GM12872 (cell line): ENCODE measurements at regions not wholly inside any gene's neighbourhood (a gene's known extent, or its start where the extent isn't known, plus 50 kb on each side); places are given as distances from the start of the nearest gene placed in this dataset.

ENCODE experiments used
- CTCF ChIP-seq: IDR thresholded peaks from 3 replicates; pipeline ENCODE4 v1.5.1; 2011; ENCODE audit warnings: low read depth, mild to moderate bottlenecking, low read length, moderate library complexity; ENCODE audit not compliant: insufficient read depth

DNA sequence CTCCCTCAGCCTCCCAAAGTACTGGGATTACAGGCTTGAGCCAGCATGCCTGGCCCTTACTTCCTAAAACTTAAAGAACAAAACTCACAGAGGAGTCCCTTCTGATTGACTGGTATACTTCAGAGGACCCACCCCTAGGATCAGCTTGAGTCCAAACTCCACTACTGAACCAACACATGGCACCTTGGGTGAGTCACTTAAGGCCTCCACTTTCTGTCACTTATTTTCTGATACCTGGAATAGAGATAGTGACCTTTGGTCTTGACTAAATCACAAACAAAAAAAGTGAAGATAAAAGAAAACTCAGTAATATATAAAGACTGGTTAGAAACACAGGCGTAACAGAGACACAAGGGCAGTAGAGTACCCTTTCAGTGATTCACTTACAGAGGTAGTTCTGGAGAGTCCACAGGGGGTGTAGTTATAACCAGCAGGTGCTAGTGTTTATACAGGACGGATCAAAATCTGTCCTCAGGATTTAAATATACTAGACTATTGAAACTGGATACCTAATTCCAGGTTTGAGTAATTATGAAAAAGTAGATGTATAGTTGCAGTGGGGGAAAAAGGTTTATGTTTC, 274.3 kb upstream of the ANKRD55 start:
- TF ChIP-seq CTCF, result no peak

DNA sequence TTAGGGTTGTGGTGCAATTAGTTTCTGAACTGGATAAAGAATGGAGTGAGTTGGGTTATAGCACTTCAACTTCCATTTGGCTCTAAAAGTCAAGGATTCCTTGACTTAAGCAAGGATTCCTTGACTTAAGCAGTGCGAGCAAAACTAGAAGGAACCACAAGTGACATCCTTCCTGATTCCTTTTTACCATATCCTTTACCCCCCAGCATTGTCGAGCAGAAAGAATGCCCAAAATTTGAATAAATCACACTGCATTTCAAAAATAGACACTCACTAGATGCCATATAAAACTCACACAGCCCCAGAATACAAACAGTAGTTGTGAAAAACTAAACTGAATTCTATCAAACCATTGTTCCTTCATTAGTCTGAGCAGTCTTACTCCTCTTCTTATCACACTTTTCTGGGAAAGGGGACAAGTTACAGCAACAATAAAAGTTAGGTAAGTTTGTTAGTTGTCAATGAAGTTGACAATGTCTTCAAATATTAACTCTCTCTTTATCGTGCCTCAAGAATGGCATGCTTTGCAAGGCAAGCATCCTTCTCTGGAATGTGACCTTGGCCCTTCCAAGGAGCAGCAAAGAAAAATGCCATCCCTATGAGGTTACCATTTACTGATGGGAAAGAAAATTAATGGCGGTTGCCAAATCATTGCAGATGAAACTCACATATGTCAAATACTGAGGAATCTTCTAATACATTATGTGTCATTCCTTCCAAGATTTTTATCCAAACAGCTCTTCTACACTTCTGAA, 273.3 kb upstream of the ANKRD55 start:
- TF ChIP-seq CTCF, result no peak

- no peak for TF ChIP-seq CTCF
Measured at GRCh38 chr5:56503929-56504328, 270.8 kb upstream of the ANKRD55 start.

- no peak for TF ChIP-seq CTCF
Measured at GRCh38 chr5:56501781-56502557, 268.8 kb upstream of the ANKRD55 start.

DNA sequence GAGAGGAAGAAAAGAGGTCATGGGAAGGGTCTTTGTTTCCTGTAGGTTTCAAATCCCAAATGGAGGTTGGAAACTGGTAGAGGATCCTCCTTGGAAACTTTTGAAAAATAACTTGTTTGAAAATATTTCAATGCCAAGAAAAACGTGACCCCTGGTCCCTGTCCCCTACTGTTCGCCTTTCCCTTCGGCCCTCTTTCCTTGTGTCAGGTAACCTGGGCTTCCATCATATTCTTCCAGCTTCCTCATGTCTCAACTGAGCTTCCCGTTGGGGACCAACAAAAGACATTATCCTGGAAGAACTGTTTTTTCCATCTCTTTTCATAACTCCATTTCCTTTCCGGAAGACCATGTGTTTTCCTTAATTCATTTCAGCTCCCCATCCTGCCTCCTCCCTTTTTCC, 266.8 kb upstream of the ANKRD55 start:
- no peak for TF ChIP-seq CTCF

GRCh38 chr5:56499491-56499890, 266.4 kb upstream of the ANKRD55 start:
- no peak for TF ChIP-seq CTCF

GRCh38 chr5:56498759-56499395, 265.7 kb upstream of the ANKRD55 start:
- no peak for TF ChIP-seq CTCF
